T-cell (primary cell): ENCODE measurements at regions not wholly inside any gene's neighbourhood (a gene's known extent, or its start where the extent isn't known, plus 50 kb on each side); places are given as distances from the start of the nearest gene placed in this dataset.
"Not testable (repeated sequence)": the region's sequence is repeated elsewhere in the genome, so short reads cannot be mapped to it uniquely, and the experiment has no call there.

Experiments used
- ATAC-seq, 4 experiments: fragments of 200-7000 bp in 3 of 4; fragments of 150-1000 bp in 1 of 4; cut with Tn5 transposase; replicated peaks in 1 of 4; 1 replicate in 3 of 4; 2 replicates in 1 of 4; pipeline ENCODE4 v1.10.0; 2021; ENCODE audit warnings: moderate library complexity in 3 of 4, mild to moderate bottlenecking in 2 of 4, moderate number of reproducible peaks in 1 of 4
- CTCF ChIA-PET, 2 donors: fragments of 300-600 bp; sonication (Branson Sonifier 250); formaldehyde crosslinking; loops; one replicate each; lab custom pipeline; 2022; ENCODE audit warnings: antibody characterized with exemption in 2 of 2; lab: Charles Lee
- POLR2A ChIA-PET, 2 donors: fragments of 300-600 bp; sonication (Branson Sonifier 250); formaldehyde crosslinking; loops; one replicate each; lab custom pipeline; 2022; ENCODE audit warnings: antibody characterized with exemption in 2 of 2; lab: Charles Lee
- DNase-seq, 35 experiments: peaks; one replicate each; pipeline versions ENCODE4 v3.0.0 to v3.0.0-alpha.2; 2013 to 2023
- H3K27ac ChIP-seq: one replicate; pipeline ENCODE4 v1.5.1; 2013; ENCODE audit warnings: low read length
- H3K27me3 ChIP-seq, 2 experiments: replicated peaks in 1 of 2; 1 replicate in 1 of 2; 2 replicates in 1 of 2; pipeline versions ENCODE4 v1.6.1 to v1.7.0; 2013; ENCODE audit warnings: low read length in 1 of 2, mixed read lengths in 1 of 2; ENCODE audit not compliant: control insufficient read depth in 2 of 2, insufficient read depth in 2 of 2; ENCODE audit errors: extremely low read depth in 1 of 2
- H3K36me3 ChIP-seq, 2 donors: 1 replicate in 1 of 2; 2 replicates in 1 of 2; pipeline versions ENCODE4 v1.6.1 to v1.7.0; 2013; ENCODE audit warnings: low read length in 1 of 2; ENCODE audit not compliant: control insufficient read depth in 2 of 2, insufficient read depth in 1 of 2; ENCODE audit errors: extremely low read depth in 1 of 2
- H3K4me1 ChIP-seq, 2 experiments: 1 replicate in 1 of 2; 2 replicates in 1 of 2; pipeline versions ENCODE4 v1.6.1 to v1.7.0; 2013; ENCODE audit warnings: low read length in 2 of 2, mixed read lengths in 1 of 2; ENCODE audit not compliant: insufficient read depth in 2 of 2, control insufficient read depth in 1 of 2; ENCODE audit errors: extremely low read depth in 1 of 2
- H3K4me3 ChIP-seq, 2 donors: 1 replicate in 1 of 2; 2 replicates in 1 of 2; pipeline versions ENCODE4 v1.5.1 to v1.7.0; 2013; ENCODE audit warnings: mild to moderate bottlenecking in 2 of 2, low read length in 1 of 2, moderate library complexity in 1 of 2; ENCODE audit not compliant: control insufficient read depth in 1 of 2; ENCODE audit errors: extremely low read depth in 1 of 2
- H3K9me3 ChIP-seq: 2 replicates; pipeline ENCODE4 v1.7.0; 2013
- H3K27ac Mint-ChIP-seq, 2 donors: one replicate each; pipeline ENCODE4 v1.8.0; 2020 to 2021; ENCODE audit warnings: mild to moderate bottlenecking in 2 of 2, mixed read lengths in 2 of 2
- H3K27me3 Mint-ChIP-seq, 2 donors: one replicate each; pipeline ENCODE4 v1.8.0; 2021 to 2022; ENCODE audit warnings: mixed read lengths in 2 of 2
- H3K36me3 Mint-ChIP-seq: one replicate; pipeline ENCODE4 v1.8.0; 2021; ENCODE audit warnings: mixed read lengths
- H3K4me1 Mint-ChIP-seq, 3 donors: one replicate each; pipeline ENCODE4 v1.8.0; 2020 to 2022; ENCODE audit warnings: mixed read lengths in 3 of 3, mild to moderate bottlenecking in 1 of 3
- H3K4me3 Mint-ChIP-seq, 3 donors: one replicate each; pipeline ENCODE4 v1.8.0; 2020 to 2022; ENCODE audit warnings: mild to moderate bottlenecking in 3 of 3, mixed read lengths in 3 of 3, moderate library complexity in 3 of 3
- H3K9me3 Mint-ChIP-seq, 3 donors: one replicate each; pipeline ENCODE4 v1.8.0; 2020 to 2022; ENCODE audit warnings: mixed read lengths in 3 of 3
- WGBS: methylation state at CpG from one replicate; pipeline ENCODE4 v1.1.5; 2013; ENCODE audit warnings: missing lambda C conversion rate; ENCODE audit not compliant: insufficient coverage; 5-methylcytosine and 5-hydroxymethylcytosine counted together

DNA sequence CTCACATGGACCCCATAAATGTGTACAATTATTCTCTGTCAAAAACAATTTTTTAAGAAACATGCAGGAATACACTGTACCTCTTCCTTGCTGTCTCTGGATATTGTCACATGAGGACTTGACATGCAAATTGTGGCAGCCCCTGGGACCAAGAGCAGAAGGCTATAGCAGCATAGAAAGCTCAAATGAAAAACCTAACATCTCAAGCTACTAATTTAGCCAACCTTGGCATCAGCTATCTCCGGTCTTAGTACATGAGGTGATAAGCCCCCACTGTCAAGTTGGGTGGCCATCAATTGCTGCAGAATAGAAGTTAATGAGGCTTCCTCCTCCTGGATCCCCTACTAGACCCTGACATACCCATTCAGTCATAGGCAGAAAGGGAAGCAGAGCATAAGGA, 101.0 kb upstream of the CLEC6A start:
- H3K4me3 Mint-ChIP-seq, H3K36me3 ChIP-seq, H3K27ac ChIP-seq, H3K27me3 ChIP-seq, H3K4me1 Mint-ChIP-seq, H3K4me1 ChIP-seq, CTCF ChIA-PET, H3K27ac Mint-ChIP-seq, H3K9me3 Mint-ChIP-seq, ATAC-seq, H3K36me3 Mint-ChIP-seq, DNase-seq, H3K9me3 ChIP-seq, POLR2A ChIA-PET, H3K4me3 ChIP-seq: not testable (repeated sequence)
- no CpG with 5 or more reads among the region's 1 CpG for WGBS
- peaks cover 15 to 20% of the 10 kb centered on the region in 2 donors for H3K27me3 Mint-ChIP-seq

- H3K4me3 ChIP-seq, H3K4me1 ChIP-seq, H3K9me3 Mint-ChIP-seq, H3K4me3 Mint-ChIP-seq, POLR2A ChIA-PET, H3K4me1 Mint-ChIP-seq, H3K36me3 ChIP-seq, H3K9me3 ChIP-seq, H3K27me3 ChIP-seq, ATAC-seq, H3K27ac Mint-ChIP-seq, H3K27ac ChIP-seq, CTCF ChIA-PET, DNase-seq, H3K36me3 Mint-ChIP-seq: not testable (repeated sequence)
- WGBS = 86% methylated on average over 2 of the region's 4 CpGs
- H3K27me3 Mint-ChIP-seq = peaks cover 15 to 18% of the 10 kb centered on the region in 2 donors
These were observed 100.2 kb upstream of the CLEC6A start for GRCh38 chr12:8355531-8355930.

- H3K27ac ChIP-seq, H3K4me3 ChIP-seq, H3K27me3 ChIP-seq, DNase-seq, POLR2A ChIA-PET, H3K9me3 Mint-ChIP-seq, H3K27ac Mint-ChIP-seq, CTCF ChIA-PET, H3K9me3 ChIP-seq, H3K36me3 Mint-ChIP-seq, H3K4me1 Mint-ChIP-seq, H3K4me1 ChIP-seq, ATAC-seq, H3K36me3 ChIP-seq, H3K4me3 Mint-ChIP-seq: not testable (repeated sequence)
- peaks cover 3 to 24% of the 10 kb centered on the region in 2 donors for H3K27me3 Mint-ChIP-seq
- no CpG with 5 or more reads among the region's 5 CpGs for WGBS
These were observed 82.0 kb upstream of the CLEC6A start for GRCh38 chr12:8373744-8374143.

DNA sequence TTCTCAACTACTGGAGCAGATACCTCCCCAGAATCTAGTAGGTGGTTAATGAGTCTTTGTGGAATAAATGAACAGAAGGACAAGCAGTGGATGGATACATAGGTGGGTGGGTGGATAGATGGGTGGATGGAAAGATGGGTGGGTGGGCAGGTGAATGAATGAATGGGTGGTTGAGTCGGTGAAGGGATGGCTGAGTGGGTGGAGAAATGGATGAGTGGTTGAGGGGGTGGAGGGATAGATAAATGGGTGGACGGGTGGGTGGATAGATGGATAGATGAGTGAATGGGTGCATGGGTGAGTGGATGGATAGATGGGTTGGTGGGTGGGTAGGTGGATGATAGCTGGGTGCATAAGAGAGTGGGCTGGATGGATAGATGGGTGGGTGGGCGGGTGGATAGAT, 80.6 kb upstream of the CLEC6A start:
- H3K27me3 ChIP-seq, H3K4me1 ChIP-seq, H3K27ac Mint-ChIP-seq, H3K9me3 ChIP-seq, H3K9me3 Mint-ChIP-seq, H3K4me3 Mint-ChIP-seq, DNase-seq, H3K4me3 ChIP-seq, H3K36me3 Mint-ChIP-seq, H3K4me1 Mint-ChIP-seq, POLR2A ChIA-PET, ATAC-seq, H3K27ac ChIP-seq, H3K36me3 ChIP-seq: not testable (repeated sequence)
- CTCF ChIA-PET = interaction anchor here in 1 of 2 donors (0.6 kb wide), 1 partner anchor 578 kb away, joined by 4 read pairs; no protein-coding TSS in a partner anchor
- 83% methylated on average over 1 of the region's 3 CpGs for WGBS
- peaks cover 3 to 24% of the 10 kb centered on the region in 2 donors for H3K27me3 Mint-ChIP-seq

DNA sequence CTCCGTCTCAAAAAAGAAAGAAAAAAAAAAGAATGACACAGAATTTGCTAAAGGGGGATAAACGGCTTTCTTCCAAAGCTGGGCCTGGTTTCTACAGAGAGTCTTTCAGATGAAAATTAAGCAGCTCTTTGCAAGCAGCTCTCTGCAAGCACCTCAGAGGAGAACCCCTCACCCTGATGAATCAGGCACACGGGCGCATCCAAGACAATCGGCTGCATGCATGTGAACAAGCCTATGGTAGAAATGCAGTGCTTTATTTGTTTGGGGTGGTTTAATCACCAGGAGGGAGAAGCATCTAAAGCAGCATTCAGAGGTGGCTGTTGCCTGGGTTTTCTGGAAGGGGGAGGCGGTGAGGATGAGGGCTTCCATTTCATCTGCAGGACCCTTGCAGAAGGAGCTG, 78.0 kb upstream of the CLEC6A start:
- CTCF ChIA-PET, H3K4me3 ChIP-seq, H3K27ac Mint-ChIP-seq, H3K4me1 ChIP-seq, H3K4me3 Mint-ChIP-seq, H3K27me3 ChIP-seq, H3K27ac ChIP-seq, H3K36me3 ChIP-seq, ATAC-seq, H3K9me3 Mint-ChIP-seq, H3K4me1 Mint-ChIP-seq, H3K9me3 ChIP-seq, DNase-seq, POLR2A ChIA-PET, H3K36me3 Mint-ChIP-seq: not testable (repeated sequence)
- peaks cover 7 to 15% of the 10 kb centered on the region in 2 donors for H3K27me3 Mint-ChIP-seq
- WGBS = 100% methylated on average over 4 of the region's 6 CpGs

DNA sequence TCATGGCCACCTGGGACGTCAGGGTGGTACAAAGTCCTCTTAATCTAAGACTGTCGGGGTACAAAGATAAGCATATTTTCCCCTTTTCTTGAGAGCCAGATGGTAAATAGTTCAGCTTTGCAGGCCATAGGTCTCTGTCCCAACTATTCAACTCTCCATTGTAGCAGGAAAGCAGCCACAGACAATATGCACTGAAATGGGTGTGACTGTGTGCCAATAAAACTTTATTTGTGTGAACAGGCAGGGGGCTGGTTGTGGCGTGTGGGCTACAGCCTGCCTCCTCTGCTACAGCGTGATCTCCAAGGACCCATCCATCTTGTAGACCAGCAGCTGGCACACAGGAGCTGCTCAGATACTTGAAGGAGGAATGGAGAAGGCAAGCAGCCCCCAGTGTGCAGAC, 73.2 kb upstream of the CLEC6A start:
- H3K4me1 ChIP-seq, H3K36me3 ChIP-seq, H3K9me3 Mint-ChIP-seq, H3K27ac ChIP-seq, ATAC-seq, H3K9me3 ChIP-seq, H3K4me1 Mint-ChIP-seq, H3K27ac Mint-ChIP-seq, H3K36me3 Mint-ChIP-seq, H3K4me3 Mint-ChIP-seq, CTCF ChIA-PET, DNase-seq, H3K4me3 ChIP-seq, H3K27me3 ChIP-seq, POLR2A ChIA-PET: not testable (repeated sequence)
- H3K27me3 Mint-ChIP-seq = peaks cover 13 to 15% of the 10 kb centered on the region in 2 donors
- 83% methylated on average over 1 of the region's 4 CpGs for WGBS

DNA sequence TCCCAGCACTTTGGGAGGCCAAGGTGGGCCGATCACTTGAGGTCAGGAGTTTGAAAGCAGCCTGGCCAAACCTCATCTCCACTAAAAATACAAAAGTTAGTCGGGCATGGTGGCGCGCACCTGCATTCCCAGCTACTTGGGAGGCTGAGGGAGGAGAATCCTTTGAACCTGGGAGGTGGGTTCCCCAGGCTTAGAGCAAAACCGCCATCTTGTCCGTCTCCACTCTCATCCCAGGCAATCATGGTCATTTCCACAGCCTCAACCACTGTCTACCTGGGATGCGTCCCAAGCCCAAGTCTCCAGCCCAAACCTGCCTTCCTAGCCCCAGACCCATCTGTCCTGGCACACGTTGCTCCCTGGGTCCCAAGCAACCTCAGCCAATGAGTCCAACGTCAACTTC, 71.1 kb upstream of the CLEC6A start:
- POLR2A ChIA-PET, H3K36me3 Mint-ChIP-seq, H3K4me1 Mint-ChIP-seq, H3K9me3 ChIP-seq, H3K9me3 Mint-ChIP-seq, H3K4me3 ChIP-seq, H3K4me1 ChIP-seq, H3K4me3 Mint-ChIP-seq, H3K27ac Mint-ChIP-seq, ATAC-seq, H3K36me3 ChIP-seq, H3K27ac ChIP-seq, CTCF ChIA-PET, DNase-seq: not testable (repeated sequence)
- 75% methylated on average over 3 of the region's 9 CpGs for WGBS
- H3K27me3 Mint-ChIP-seq = peaks cover 15 to 19% of the 10 kb centered on the region in 2 donors
- peaks cover 0 to 12% of the 10 kb centered on the region in 2 experiments for H3K27me3 ChIP-seq
